Panc1 (cell line): ENCODE measurements at regions not wholly inside any gene's neighbourhood (a gene's known extent, or its start where the extent isn't known, plus 50 kb on each side); places are given as distances from the start of the nearest gene placed in this dataset.

Experiments used
- ATAC-seq: fragments of 200-7000 bp; cut with Tn5 transposase; 2 replicates; pipeline ENCODE4 v1.9.1; 2020; ENCODE audit warnings: mild to moderate bottlenecking, moderate library complexity
- BruUV-seq: library from RNA; stranded (reverse); fragments of 400-500 nt; replicated peaks from 2 replicates; lab custom pipeline; 2021; lab: Mats Ljungman, UMichigan
- CTCF ChIA-PET: fragments of 300-600 bp; sonication (Branson Sonifier 250); formaldehyde crosslinking; loops from one replicate; lab custom pipeline; 2022; ENCODE audit warnings: antibody characterized with exemption; lab: Charles Lee
- POLR2A ChIA-PET: fragments of 300-600 bp; sonication (Branson Sonifier 250); formaldehyde crosslinking; loops from one replicate; lab custom pipeline; 2022; ENCODE audit warnings: antibody characterized with exemption; lab: Charles Lee
- DNase-seq: peaks from one replicate; pipeline ENCODE4 v3.0.0-alpha.2; 2010; ENCODE audit warnings: low read depth, low spot score
- H3K27ac ChIP-seq: 2 replicates; pipeline ENCODE4 v1.5.1; 2011; ENCODE audit warnings: mild to moderate bottlenecking, low read length, inconsistent platforms
- H3K27me3 ChIP-seq: fragments of 200-500 bp; sonication (Bioruptor generic); 2 replicates; pipeline ENCODE4 v1.6.0; 2014; ENCODE audit warnings: low read length, inconsistent platforms; ENCODE audit not compliant: control insufficient read depth, insufficient read depth
- H3K36me3 ChIP-seq: fragments of 200-500 bp; sonication (Bioruptor generic); 2 replicates; pipeline ENCODE4 v1.5.1; 2014; ENCODE audit warnings: inconsistent platforms, mild to moderate bottlenecking, low read length, moderate library complexity; ENCODE audit not compliant: control insufficient read depth, insufficient read depth
- H3K4me1 ChIP-seq: 2 replicates; pipeline ENCODE4 v1.5.1; 2011; ENCODE audit warnings: inconsistent platforms, mild to moderate bottlenecking, low read length, moderate library complexity; ENCODE audit not compliant: control insufficient read depth, insufficient read depth
- H3K4me3 ChIP-seq, 2 experiments: 2 replicates each; pipeline ENCODE4 v1.5.1; 2011 to 2012; ENCODE audit warnings: low read depth in 2 of 2, low read length in 2 of 2, mild to moderate bottlenecking in 2 of 2, inconsistent platforms in 1 of 2, moderate library complexity in 1 of 2
- H3K9me3 ChIP-seq: fragments of 200-500 bp; sonication (Bioruptor generic); 2 replicates; pipeline ENCODE4 v1.5.1; 2014; ENCODE audit warnings: low read depth, mild to moderate bottlenecking, inconsistent platforms, low read length, moderate library complexity; ENCODE audit not compliant: control insufficient read depth, insufficient read depth
- POLR2AphosphoS5 ChIP-seq: IDR thresholded peaks from 2 replicates; pipeline ENCODE4 v1.6.1; 2012; ENCODE audit warnings: mild to moderate bottlenecking, low read depth, low read length, moderate library complexity
- SIN3A ChIP-seq: IDR thresholded peaks from 2 replicates; pipeline ENCODE4 v1.6.1; 2012; ENCODE audit warnings: low read depth, mild to moderate bottlenecking, low read length, moderate library complexity, borderline replicate concordance; ENCODE audit not compliant: insufficient read depth
- TCF7L2 ChIP-seq: IDR thresholded peaks from 2 replicates; pipeline ENCODE4 v1.6.1; 2011; ENCODE audit warnings: mild to moderate bottlenecking, low read depth, low read length, inconsistent platforms
- in situ Hi-C: cut with HindIII; loops from 2 replicates; pipeline ENCODE4 v1.10.0; 2016; ENCODE audit warnings: low sequenced_read_pairs, low pct_unique_long_range_greater_than_20kb
- intact Hi-C: fragments of 100-400 bp; cut with micrococcal nuclease; formaldehyde crosslinking; loops from one replicate; pipeline ENCODE4 v1.10.0; 2022; ENCODE audit not compliant: unreplicated experiment
- TF ChIP-seq, protein P1 (sequence below): fragments of 450-650 bp; IDR thresholded peaks from 2 replicates; pipeline ENCODE4 v1.5.1; 2017; ENCODE audit warnings: mild to moderate bottlenecking
- TF ChIP-seq, protein P2 (sequence below), 2 experiments: IDR thresholded peaks; 2 replicates each; pipeline ENCODE4 v1.6.1; 2011 to 2012; ENCODE audit warnings: low read depth in 2 of 2, control low read depth in 1 of 2, low read length in 1 of 2, mild to moderate bottlenecking in 1 of 2, moderate library complexity in 1 of 2; ENCODE audit not compliant: insufficient read depth in 1 of 2

GRCh38 chr6:167688123-167688522 lies 138.6 kb upstream of the AFDN start:
- H3K4me1 ChIP-seq, result peaks cover 4% of the 10 kb centered on the region; the same call in 1 of the 2 replicates
- intact Hi-C loops (no loop called here), in situ Hi-C loops (no loop called here)
- TF ChIP-seq SIN3A (no peak), POLR2AphosphoS5 (no peak), TCF7L2 (no peak)
- TF ChIP-seq, protein P1, sequence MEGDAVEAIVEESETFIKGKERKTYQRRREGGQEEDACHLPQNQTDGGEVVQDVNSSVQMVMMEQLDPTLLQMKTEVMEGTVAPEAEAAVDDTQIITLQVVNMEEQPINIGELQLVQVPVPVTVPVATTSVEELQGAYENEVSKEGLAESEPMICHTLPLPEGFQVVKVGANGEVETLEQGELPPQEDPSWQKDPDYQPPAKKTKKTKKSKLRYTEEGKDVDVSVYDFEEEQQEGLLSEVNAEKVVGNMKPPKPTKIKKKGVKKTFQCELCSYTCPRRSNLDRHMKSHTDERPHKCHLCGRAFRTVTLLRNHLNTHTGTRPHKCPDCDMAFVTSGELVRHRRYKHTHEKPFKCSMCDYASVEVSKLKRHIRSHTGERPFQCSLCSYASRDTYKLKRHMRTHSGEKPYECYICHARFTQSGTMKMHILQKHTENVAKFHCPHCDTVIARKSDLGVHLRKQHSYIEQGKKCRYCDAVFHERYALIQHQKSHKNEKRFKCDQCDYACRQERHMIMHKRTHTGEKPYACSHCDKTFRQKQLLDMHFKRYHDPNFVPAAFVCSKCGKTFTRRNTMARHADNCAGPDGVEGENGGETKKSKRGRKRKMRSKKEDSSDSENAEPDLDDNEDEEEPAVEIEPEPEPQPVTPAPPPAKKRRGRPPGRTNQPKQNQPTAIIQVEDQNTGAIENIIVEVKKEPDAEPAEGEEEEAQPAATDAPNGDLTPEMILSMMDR, result no peak
- TF ChIP-seq, protein P2, sequence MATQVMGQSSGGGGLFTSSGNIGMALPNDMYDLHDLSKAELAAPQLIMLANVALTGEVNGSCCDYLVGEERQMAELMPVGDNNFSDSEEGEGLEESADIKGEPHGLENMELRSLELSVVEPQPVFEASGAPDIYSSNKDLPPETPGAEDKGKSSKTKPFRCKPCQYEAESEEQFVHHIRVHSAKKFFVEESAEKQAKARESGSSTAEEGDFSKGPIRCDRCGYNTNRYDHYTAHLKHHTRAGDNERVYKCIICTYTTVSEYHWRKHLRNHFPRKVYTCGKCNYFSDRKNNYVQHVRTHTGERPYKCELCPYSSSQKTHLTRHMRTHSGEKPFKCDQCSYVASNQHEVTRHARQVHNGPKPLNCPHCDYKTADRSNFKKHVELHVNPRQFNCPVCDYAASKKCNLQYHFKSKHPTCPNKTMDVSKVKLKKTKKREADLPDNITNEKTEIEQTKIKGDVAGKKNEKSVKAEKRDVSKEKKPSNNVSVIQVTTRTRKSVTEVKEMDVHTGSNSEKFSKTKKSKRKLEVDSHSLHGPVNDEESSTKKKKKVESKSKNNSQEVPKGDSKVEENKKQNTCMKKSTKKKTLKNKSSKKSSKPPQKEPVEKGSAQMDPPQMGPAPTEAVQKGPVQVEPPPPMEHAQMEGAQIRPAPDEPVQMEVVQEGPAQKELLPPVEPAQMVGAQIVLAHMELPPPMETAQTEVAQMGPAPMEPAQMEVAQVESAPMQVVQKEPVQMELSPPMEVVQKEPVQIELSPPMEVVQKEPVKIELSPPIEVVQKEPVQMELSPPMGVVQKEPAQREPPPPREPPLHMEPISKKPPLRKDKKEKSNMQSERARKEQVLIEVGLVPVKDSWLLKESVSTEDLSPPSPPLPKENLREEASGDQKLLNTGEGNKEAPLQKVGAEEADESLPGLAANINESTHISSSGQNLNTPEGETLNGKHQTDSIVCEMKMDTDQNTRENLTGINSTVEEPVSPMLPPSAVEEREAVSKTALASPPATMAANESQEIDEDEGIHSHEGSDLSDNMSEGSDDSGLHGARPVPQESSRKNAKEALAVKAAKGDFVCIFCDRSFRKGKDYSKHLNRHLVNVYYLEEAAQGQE (IDR thresholded peaks at IDR 0.05; ENCODE audit: insufficient read depth in 1 of 2, low read depth in 2 of 2, low read length in 1 of 2), result no peak
- no peak overlapping the region for H3K4me3 ChIP-seq
- no TSS peak for BruUV-seq
- H3K36me3 ChIP-seq, result no peaks in the 10 kb centered on the region
- no peak overlapping the region for H3K27ac ChIP-seq
- POLR2A ChIA-PET, result no interaction called here
- no peak for DNase-seq
- no peaks in the 10 kb centered on the region for H3K27me3 ChIP-seq
- no peaks in the 10 kb centered on the region for H3K9me3 ChIP-seq
- no peak for ATAC-seq
- CTCF ChIA-PET, result no interaction called here

GRCh38 chr6:167689278-167689677 lies 137.4 kb upstream of the AFDN start:
- H3K27me3 ChIP-seq, result no peaks in the 10 kb centered on the region
- no peak for TF ChIP-seq TCF7L2
- no peak for TF ChIP-seq POLR2AphosphoS5
- TF ChIP-seq SIN3A, result no peak
- TF ChIP-seq, protein P2 (IDR thresholded peaks at IDR 0.05; ENCODE audit: insufficient read depth in 1 of 2, low read depth in 2 of 2, low read length in 1 of 2), result no peak
- intact Hi-C loops, result no loop called here
- ATAC-seq, result no peak
- H3K4me1 ChIP-seq, result no peaks in the 10 kb centered on the region
- ChIA-PET POLR2A (no interaction called here), CTCF (no interaction called here)
- H3K36me3 ChIP-seq, result no peaks in the 10 kb centered on the region
- in situ Hi-C loops, result no loop called here
- H3K9me3 ChIP-seq, result no peaks in the 10 kb centered on the region
- no peak overlapping the region for H3K27ac ChIP-seq
- no peak for DNase-seq
- no peak overlapping the region for H3K4me3 ChIP-seq
- BruUV-seq, result no TSS peak
